Myocyte (in vitro differentiated cells): ENCODE measurements at regions not wholly inside any gene's neighbourhood (a gene's known extent, or its start where the extent isn't known, plus 50 kb on each side); places are given as distances from the start of the nearest gene placed in this dataset.
"Not testable (repeated sequence)": the region's sequence is repeated elsewhere in the genome, so short reads cannot be mapped to it uniquely, and the experiment has no call there.

ENCODE experiments used
- DNase-seq: peaks from one replicate; pipeline ENCODE4 v3.0.0-alpha.2; 2012; ENCODE audit warnings: low read depth

DNA sequence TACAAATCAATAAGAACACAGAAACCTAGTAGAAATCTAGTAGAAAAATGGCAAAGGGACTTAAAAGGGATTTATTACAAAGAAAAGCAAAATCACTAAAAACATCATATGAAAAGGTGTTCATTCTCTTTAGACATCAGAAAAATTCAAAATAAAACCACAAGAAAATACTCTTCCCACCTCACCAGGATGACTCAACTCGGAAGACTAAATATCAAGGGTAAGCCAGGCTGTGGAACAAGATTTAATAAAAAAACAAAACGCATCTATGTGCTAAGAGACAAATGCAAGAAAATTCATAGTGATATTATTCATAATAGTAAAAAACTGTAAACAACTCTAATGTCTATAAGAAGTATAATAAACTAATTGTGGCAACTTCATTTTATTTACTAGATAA lies 181.6 kb upstream of the GHR start:
- no peak for DNase-seq

DNA sequence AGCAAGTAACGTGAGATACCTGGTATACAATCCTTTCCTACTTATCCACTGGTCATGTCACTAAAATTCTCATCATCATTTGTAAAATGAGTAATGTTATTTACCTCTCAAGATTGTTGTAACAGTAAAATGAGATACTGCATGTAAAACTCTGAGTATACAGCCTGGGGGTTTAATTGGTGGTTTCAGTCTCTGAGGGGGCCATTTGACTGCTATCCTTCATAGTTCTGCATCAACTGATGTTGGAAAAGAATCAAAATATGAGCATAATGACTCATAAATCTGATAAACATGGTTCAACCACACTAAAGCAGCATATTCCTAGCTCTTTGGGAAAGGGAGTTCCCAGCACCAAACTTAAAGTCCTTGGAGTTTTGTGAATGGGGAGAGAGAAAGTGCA lies 181.0 kb upstream of the GHR start:
- no peak for DNase-seq

DNA sequence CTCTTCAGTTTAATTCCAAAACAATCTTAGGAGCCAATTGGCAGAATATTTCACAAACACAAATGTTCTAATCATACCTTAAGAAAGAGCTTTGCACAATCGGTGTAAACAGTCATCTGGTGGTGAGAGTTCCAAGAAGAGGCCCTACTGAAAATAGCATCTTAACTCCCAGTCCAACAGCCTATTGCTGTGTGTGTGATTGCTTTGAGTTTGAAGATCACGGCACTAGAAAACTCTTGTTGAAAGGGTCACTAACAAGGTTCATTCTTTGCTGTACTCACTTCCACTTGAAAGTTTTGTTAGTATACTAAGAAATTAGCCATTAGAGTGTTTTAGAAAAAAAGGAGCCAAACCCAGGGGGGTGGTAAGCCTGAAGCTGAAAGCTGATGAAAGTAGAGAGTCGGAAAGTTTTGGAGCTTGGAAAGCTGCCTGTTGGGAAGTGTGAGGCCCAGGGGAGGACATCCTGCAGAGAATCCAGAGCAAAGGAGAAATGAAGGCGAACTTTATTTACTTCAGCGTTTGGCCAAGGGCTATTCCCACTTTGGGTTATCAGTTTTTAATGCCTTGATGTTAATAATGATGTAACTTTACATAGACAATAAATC lies 180.3 kb upstream of the GHR start:
- DNase-seq, result no peak

DNA sequence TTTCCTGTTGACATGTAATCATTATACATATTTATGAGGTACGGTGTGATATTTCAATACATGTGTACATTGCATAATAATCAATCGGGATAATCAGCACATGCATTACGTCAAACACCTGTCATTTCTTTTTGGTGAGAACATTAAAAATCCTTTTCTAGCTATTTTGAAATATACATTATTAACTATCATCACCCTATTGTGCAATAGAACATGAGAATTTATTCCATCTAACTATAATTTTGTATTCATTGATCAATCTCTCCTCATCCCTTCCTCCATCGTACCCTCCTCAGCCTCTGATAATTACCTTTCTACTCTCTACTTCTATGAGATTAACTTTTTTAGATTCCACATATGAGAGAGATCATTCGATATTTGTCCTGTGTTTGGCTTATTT lies 170.9 kb upstream of the GHR start:
- DNase-seq, result no peak

DNA sequence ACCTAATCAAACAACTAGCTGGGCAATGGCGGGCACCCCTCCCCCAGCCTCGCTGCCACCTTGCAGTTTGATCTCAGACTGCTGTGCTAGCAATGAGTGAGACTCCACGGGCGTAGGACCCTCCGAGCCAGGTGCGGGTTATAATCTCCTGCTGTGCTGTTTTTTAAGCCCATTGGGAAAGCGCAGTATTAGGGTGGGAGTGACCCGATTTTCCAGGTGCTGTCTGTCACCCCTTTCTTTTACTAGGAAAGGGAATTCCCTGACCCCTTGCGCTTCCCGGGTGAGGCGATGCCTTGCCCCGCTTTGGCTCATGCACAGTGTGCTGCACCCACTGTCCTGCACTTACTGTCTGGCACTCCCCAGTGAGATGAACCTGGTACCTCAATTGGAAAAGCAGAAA lies 163.3 kb upstream of the GHR start:
- DNase-seq, result not testable (repeated sequence)

DNA sequence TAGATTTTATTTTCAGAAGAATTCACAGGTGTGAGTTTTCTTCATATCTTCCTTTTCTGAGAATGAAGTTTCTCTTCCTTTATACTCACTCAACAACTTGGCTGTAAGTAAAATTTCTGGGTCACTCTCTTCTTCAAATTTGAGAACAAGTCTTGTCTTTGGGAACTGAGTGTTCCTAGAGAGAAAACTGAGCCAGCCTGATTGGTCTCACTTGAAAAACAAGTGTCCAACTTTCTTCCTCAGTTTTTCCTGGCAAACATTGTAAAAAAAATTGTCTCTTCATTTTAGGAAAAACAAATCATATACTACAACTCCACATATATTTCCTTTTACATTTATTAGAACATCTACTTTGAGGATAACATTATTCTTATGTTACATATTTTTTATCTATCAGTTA lies 156.1 kb upstream of the GHR start:
- DNase-seq, result no peak

DNA sequence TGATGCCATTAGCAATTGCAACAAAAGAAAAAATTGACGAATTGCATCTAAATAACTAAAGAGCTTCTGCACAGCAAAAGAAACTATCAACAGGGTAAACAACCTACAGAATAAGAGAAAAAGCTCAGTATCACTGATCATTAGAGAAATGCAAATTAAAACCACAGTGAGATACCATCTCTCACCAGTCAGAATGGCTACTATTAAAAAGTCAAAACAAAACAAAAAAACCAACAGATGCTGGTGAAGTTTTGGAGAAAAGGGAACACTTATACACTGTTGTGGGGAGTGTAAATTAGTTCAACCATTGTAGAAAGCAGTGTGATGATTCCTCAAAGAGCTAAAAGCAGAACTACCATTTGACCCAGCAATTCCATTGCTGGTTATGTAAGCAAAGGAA lies 155.1 kb upstream of the GHR start:
- not testable (repeated sequence) for DNase-seq

DNA sequence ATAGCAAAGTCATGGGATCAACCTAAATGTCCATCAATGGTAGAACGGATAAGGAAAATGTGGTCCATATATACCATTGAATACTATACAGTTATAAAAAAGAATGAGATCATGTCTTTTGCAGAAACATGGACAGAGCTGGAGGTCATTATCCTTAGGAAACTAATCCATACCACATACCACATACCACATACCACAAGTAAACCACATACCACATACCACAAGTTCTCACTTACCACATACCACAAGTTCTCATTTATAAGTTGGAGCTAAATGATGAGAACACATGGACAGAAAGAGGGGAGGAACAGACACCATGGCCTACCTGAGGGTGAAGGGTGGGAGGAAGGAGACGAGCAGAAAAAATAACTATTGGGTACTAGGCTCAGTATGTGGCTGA lies 154.6 kb upstream of the GHR start:
- peak; percentile 36 for DNase-seq

DNA sequence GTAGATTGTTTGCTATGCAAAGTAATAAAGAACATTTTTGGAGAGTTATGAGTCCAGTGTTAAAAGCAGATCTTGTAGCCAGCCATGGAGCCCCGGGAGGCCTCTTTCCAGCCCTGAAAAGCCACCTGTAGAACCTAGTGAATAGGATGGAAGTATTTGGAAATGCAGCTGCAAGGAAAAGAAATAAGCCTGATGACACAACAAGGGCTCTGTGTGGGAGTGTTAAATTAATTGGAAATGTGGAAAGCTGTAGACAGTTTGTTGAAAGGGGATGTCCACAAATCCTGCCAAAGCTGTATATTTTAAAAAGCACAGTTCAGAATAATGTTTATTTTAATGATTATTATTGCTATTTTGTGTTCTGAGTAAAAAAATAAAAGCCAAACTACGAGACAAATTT lies 152.5 kb upstream of the GHR start:
- DNase-seq, result no peak

DNA sequence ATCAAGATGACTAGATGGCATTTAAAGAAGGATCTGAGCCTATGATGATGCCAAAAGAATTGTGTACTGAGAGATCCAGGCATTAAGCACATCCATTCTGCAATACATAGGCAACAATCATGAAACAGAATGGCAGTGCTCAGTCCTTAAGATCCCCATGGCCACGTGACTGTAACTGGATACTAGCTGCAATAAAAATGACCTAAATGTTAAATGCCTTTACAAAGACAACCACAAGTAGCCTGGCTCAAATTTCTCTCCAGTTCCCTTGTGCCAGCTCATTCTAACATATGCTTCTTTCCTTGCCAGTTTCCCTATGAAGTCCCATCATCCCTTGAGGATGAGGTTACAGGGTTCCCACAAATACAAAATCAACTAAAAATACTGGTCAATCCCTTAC lies 148.3 kb upstream of the GHR start:
- DNase-seq, result no peak

DNA sequence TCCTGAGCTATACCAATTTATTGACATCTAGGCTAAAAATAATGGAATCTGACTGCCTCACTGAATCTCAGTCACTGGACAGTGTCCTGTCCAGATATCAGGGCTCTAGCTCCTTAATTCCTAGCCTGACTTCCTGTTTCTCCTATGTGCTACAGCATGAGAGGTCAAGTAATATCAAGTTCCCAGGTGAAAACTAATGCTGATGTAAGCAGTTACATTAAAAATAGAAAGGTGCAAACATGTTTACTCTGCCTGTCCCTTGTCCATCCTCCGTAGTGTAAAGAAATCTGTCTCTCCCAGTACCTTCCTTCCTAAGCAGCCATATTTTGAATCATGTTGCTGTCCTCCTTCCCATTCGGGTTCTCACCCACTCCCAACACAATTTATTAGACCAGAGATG lies 145.9 kb upstream of the GHR start:
- no peak for DNase-seq

DNA sequence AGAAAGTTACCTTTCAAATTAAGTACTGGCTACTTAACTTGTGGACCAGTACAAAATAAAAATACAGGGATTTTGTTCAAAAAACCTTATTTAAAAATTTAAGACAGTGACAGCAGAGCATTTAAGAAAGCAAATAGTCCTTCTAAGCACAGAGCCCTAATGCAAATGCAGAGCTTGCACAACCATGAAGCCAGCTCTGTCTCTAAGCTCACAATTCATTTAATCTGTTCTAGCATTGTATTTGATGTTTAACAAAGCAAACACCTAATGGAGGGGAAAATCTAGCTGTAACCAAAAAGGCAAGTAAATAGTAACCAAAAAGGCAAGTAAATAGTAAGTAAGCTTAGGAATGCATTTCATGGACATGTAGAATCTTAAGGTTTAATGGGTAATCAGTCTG lies 138.7 kb upstream of the GHR start:
- no peak for DNase-seq

DNA sequence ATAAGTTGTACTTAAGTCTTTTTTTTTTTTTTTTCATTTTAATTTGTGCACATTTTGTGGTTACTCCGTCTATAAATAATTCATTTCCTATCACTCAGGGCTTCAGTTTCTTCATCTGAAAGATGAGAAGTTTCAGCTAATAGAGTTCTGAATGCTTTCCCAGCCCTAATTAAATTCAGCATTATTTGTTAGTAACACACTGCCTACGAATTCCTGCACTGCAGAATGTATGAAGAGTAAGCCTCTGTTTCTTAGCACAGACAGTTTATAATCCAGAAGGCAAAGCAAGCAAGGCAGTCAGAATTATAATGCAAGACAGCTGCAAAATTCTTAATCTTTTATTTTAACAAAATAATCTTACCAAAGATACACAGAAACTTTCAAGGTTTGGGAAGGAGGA lies 138.0 kb upstream of the GHR start:
- DNase-seq, result no peak

DNA sequence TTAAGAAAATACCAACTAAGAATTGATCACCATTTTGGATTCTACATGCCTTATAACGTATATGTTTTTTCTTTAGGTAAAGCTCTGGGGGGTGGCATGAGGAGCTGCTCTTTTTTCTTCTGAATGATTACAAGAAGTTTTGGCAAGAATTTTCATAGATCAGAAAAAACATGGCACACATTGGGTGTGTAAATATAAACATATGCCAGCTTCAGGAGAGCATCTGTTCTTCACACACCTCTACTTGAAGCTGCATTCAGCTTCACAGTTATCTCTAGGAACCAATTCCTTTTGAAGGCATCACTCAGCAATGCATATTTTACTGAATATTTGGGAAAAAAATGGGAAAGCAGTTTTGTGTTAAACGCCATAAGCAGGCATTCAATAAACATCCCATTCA lies 122.7 kb upstream of the GHR start:
- no peak for DNase-seq

DNA sequence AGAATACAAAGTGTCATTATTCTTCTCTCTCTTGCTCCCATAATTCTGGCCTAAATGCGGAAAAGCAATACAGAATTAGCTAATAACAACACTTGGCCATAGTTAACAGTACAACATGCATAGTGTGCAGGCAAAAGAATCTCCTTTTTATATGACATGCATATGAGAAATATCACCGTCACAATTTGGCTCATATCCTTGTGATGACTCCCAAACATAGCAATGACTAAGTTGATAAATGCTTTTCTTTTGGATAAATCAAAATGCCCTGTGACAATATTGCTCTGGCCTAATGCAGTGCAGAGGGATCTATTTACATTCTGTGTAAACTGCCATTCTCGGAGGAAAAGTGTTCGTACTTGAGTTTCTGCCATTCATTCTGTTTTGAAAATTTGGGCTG lies 121.9 kb upstream of the GHR start:
- DNase-seq, result no peak

DNA sequence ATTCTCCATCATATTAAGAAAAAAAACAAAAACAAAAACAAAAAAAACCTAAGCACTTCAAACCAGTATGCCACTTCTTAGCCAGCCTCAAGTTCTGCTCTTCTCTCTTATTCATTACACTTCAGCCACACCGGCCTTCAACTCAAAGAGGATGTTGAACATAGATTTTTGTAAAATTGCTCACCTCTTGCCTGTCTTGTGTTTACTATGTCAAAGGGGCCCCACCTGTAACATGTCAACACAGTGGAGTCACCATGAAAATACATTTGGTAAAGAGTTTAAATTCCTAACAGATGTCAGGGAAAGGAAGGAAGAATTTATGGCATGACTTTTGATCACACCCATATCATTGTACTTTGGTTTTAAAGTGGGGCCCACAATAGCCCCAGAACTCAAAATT lies 121.1 kb upstream of the GHR start:
- DNase-seq, result no peak

DNA sequence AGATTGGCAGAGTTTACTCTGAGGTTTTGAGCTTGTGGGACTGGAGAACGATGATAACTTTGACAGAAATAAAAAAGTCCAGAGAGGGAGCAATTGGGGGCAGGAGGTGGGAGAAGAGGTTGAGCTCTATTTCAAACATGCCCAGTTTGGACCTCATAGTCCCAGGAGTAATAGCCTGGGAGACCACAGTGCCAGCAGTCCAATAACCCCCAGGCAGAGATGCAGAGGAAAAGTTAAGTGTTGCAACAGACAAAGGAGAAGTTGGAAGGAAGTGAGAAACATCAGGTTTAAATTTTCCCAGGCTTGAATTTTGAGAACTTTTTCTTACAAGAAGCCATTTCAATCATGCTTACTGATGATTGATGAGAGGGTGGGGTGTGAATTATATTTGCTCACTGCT lies 117.0 kb upstream of the GHR start:
- DNase-seq, result no peak

DNA sequence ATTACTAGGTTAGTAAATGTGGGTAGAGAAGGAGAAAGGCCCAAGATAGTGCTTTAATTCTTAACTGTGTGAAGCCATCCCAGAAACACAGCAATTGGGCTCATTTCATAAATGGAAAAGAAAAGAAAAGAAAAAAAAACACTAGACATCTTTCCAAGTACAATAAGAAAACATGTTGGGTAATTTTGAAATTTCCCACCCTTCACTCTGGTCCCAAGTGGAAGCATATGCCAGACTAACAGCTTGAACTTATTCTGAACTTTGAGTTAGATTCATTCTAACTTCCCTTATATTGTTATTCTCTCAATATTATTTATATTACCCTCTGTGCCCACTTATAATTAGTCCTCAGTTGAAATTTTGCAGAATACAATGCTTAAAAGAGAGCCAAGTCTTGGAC lies 113.4 kb upstream of the GHR start:
- no peak for DNase-seq

DNA sequence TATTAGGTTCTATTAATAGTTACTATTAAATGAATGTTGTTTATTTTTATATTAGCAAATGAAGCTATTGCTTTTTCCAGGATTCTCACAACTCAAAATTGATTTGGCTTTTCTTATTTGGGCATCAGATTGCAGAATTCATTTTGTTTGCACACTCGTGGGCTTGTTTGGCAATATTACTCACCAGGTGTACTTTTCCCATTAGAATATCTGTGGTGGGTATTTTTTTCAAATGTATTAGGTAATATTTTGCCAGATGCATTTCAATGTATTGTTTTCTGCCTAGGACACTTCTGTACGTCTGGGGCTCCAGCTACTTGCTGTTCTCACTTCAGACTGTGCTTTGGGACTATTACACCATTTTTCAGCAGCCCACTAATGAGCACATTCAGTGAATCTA lies 108.0 kb upstream of the GHR start:
- no peak for DNase-seq

DNA sequence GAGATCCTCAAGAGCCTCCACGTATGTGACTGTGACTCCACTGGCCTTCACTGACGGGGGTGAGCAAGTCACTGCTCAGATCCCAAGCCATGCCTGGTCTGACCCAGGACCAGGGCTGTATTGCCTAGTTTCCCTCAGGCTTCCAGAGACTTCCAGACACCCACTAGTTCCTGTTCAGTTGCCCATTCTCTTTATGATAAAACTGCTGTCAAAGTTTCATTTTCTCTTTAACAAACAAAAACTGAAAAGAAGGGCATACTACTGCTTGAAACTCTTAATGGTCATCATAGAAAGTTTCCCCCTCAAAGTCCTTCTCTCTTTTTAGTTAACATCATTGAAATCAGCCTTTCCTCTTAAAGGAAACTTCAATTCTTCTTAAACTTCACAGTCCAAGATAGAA lies 105.7 kb upstream of the GHR start:
- no peak for DNase-seq

DNA sequence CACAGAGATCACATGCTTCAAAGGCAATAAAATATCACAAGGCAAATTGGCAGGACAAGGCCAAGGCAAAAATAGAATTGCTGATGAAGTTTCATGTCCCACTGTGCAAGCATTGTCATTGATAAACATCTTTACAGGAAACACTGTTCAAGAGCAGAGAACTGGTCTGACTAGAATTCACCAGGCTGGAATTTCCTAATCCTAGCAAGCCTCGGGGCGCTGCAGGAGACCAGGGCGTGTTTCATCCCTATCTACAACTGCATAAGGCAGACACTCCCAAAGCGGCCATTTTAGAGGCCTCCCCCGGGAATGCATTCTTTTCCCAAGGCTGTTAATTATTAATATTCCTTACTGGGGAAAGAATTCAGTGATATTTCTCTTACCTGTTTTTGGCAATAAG lies 103.7 kb upstream of the GHR start:
- DNase-seq, result not testable (repeated sequence)

DNA sequence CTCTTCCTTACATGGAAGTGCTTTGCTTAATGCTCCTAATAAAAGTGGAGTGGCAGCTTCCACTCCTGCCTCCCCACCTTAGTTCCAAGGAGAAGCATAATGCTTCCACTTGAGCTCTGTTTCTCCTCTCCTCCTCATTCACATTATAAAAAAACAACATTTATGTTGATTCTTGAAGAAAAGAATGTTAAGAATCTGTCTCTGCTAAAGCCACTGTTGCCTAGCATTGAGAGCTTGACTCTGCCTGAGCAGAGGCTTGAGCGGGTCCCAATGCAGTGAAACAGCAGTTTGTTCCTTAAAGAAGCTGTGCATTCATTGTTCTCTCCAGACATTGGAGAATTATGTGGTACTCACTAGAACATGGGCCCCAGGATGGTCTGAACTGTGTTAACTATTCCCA lies 101.5 kb upstream of the GHR start:
- DNase-seq, result no peak

DNA sequence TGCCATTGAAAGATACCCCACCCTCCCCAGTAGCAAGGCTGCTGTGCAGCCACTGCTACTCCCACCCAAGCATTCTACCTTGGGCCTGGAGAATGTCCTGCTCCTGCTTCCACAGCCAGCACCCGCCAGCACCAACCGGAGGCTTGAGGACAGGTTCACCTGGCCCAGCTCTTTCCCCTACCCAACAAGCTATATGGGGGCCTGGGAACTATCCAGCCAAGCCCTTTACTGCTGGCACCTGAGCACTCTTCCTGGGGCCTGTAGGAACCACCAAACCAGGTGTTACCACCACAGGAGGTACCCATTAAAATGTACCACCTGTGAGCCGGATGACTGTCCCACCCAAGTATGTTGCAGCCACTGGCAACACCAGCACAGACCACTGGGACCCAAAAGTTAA lies 86.1 kb upstream of the GHR start:
- no peak for DNase-seq

DNA sequence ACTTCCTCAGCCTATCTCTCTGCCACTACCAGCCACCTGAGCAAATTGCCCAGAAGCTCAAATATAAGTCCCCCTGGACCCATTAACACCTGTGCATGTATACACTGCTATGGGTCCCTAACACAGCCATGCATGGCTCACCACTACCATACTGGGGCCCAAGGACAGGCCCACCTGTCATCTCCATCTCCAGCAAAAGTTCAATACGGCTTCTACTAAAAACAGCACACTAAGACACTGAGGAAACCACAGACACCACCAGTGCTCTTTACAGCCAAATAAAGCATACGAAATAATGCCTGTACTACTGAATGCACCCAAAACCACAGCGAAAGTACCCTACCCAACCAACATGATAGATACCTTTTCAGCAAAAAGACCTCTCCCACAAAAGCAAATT lies 85.6 kb upstream of the GHR start:
- DNase-seq, result no peak
